Mammary epithelial cell (primary cell): ENCODE measurements at regions not wholly inside any gene's neighbourhood (a gene's known extent, or its start where the extent isn't known, plus 50 kb on each side); places are given as distances from the start of the nearest gene placed in this dataset.

Source experiments
- EZH2 ChIP-seq: IDR thresholded peaks from 2 replicates; pipeline ENCODE4 v1.6.1; 2012; ENCODE audit warnings: low read length, inconsistent platforms, borderline replicate concordance
- TF ChIP-seq, protein P1 (sequence below), 2 donors: IDR thresholded peaks in 1 of 2; conservative IDR thresholded peaks in 1 of 2; 2 replicates each; pipeline ENCODE4 v1.5.1; 2011 to 2012; ENCODE audit warnings: inconsistent platforms in 2 of 2, low read length in 2 of 2, mild to moderate bottlenecking in 2 of 2, control low read depth in 1 of 2, low read depth in 1 of 2; ENCODE audit not compliant: insufficient read depth in 1 of 2; ENCODE audit errors: extremely low read depth in 1 of 2

- TF ChIP-seq EZH2: no peak
- TF ChIP-seq, protein P1, sequence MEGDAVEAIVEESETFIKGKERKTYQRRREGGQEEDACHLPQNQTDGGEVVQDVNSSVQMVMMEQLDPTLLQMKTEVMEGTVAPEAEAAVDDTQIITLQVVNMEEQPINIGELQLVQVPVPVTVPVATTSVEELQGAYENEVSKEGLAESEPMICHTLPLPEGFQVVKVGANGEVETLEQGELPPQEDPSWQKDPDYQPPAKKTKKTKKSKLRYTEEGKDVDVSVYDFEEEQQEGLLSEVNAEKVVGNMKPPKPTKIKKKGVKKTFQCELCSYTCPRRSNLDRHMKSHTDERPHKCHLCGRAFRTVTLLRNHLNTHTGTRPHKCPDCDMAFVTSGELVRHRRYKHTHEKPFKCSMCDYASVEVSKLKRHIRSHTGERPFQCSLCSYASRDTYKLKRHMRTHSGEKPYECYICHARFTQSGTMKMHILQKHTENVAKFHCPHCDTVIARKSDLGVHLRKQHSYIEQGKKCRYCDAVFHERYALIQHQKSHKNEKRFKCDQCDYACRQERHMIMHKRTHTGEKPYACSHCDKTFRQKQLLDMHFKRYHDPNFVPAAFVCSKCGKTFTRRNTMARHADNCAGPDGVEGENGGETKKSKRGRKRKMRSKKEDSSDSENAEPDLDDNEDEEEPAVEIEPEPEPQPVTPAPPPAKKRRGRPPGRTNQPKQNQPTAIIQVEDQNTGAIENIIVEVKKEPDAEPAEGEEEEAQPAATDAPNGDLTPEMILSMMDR (conservative IDR thresholded peaks at IDR 0.05 in 1 of 2, IDR thresholded peaks at IDR 0.05 in 1 of 2; ENCODE audit: extremely low read depth in 1 of 2, insufficient read depth in 1 of 2, low read depth in 1 of 2, low read length in 2 of 2): no peak
Measured at GRCh38 chr11:45440111-45440510, 154.0 kb upstream of the SYT13 start.
